ENCODE measurements at regions not wholly inside any gene's neighbourhood (a gene's known extent, or its start where the extent isn't known, plus 50 kb on each side); places are given as distances from the start of the nearest gene placed in this dataset.
"Not testable (repeated sequence)": the region's sequence is repeated elsewhere in the genome, so short reads cannot be mapped to it uniquely, and the experiment has no call there.

- ATAC-seq (ENCODE audit: low FRiP score) (no peak), DNase-seq (ENCODE audit: low spot score) (no peak)
- TF ChIP-seq, protein P1, sequence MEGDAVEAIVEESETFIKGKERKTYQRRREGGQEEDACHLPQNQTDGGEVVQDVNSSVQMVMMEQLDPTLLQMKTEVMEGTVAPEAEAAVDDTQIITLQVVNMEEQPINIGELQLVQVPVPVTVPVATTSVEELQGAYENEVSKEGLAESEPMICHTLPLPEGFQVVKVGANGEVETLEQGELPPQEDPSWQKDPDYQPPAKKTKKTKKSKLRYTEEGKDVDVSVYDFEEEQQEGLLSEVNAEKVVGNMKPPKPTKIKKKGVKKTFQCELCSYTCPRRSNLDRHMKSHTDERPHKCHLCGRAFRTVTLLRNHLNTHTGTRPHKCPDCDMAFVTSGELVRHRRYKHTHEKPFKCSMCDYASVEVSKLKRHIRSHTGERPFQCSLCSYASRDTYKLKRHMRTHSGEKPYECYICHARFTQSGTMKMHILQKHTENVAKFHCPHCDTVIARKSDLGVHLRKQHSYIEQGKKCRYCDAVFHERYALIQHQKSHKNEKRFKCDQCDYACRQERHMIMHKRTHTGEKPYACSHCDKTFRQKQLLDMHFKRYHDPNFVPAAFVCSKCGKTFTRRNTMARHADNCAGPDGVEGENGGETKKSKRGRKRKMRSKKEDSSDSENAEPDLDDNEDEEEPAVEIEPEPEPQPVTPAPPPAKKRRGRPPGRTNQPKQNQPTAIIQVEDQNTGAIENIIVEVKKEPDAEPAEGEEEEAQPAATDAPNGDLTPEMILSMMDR (IDR thresholded peaks at IDR 0.05) = no peak
Observed at GRCh38 chrX:84865113-84865512, 138.6 kb upstream of the APOOL start.

DNA sequence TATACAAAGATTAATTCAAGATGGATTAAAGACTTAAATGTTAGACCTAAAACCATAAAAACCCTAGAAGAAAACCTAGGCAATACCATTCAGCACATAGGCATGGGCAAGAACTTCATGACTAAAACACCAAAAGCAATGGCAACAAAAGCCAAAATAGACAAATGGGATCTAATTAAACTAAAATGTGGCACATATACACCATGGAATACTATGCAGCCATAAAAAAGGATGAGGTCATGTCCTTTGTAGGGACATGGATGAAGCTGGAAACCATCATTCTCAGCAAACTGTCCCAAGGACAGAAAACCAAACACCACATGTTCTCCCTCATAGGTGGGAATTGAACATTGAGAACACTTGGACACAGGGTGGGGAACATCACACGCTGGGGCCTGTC is 133.4 kb upstream of the APOOL start:
- not testable (repeated sequence) for ATAC-seq (ENCODE audit: low FRiP score); DNase-seq (ENCODE audit: low spot score)

GRCh38 chrX:84872160-84872771 is 131.4 kb upstream of the APOOL start:
- not testable (repeated sequence) for DNase-seq (ENCODE audit: low spot score); ATAC-seq (ENCODE audit: low FRiP score)

DNA sequence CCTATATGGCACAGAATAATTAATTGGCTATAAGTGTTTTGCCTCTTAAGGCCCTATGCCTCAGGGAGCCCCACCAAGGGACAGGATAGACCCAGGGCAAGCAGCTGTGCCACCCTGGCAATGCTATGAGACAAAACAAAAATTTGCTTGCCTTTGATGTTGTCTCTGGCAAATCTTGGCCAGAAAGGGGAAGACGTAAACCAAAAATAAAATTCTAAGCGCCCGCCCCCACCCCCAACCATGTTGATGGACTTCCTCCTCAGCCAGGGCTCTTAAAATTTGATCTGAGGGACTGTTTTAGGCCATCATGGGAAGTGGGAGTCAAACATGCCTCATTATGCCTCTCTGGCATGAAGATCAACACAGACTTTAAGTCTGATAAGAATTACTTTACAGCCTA is 130.5 kb upstream of the APOOL start:
- DNase-seq (ENCODE audit: low spot score) = no peak
- ATAC-seq (ENCODE audit: low FRiP score) = no peak
- TF ChIP-seq, protein P1 (IDR thresholded peaks at IDR 0.05) = no peak

GRCh38 chrX:84876876-84877275 is 126.8 kb upstream of the APOOL start:
- DNase-seq (ENCODE audit: low spot score) = no peak
- ATAC-seq (ENCODE audit: low FRiP score) = no peak
- TF ChIP-seq, protein P1 (IDR thresholded peaks at IDR 0.05) = no peak

GRCh38 chrX:84893897-84894296 is 109.8 kb upstream of the APOOL start:
- no peak for ATAC-seq (ENCODE audit: low FRiP score)
- no peak for DNase-seq (ENCODE audit: low spot score)
- TF ChIP-seq, protein P1 (IDR thresholded peaks at IDR 0.05) = no peak

- ATAC-seq (ENCODE audit: low FRiP score) (peak; percentile 64), DNase-seq (ENCODE audit: low spot score) (no peak)
- TF ChIP-seq, protein P1 (IDR thresholded peaks at IDR 0.05) = no peak
Observed at GRCh38 chrX:84907324-84907968, 96.2 kb upstream of the APOOL start.

- TF ChIP-seq, protein P1 (IDR thresholded peaks at IDR 0.05) = no peak
- DNase-seq (ENCODE audit: low spot score) = no peak
- ATAC-seq (ENCODE audit: low FRiP score) = no peak
Observed at GRCh38 chrX:84909151-84909550, 94.5 kb upstream of the APOOL start.
